ENCODE measurements at regions not wholly inside any gene's neighbourhood (a gene's known extent, or its start where the extent isn't known, plus 50 kb on each side); places are given as distances from the start of the nearest gene placed in this dataset.

DNA sequence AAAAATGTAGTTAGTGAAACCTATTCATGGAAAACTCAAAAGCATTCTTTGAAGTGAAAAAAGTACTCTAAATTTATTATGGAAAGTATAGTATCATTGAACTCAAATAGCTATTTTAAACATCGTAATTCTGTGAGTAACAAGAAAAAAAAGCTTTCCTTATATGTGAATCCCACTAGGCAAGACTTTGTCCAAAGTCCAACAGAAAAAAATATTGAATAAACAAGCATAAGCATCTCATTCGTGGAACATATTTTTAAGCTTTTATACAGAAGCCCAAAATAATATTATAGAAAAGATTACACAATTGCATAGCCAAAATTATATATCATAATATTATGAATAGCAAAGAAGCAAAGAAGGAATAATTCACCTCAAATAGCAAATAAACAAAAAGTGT is 79.4 kb upstream of the IFNE start:
- Mint-ChIP-seq H3K27me3 (peaks cover 50% of the 10 kb centered on the region), H3K4me3 (no peak overlapping the region), H3K27ac (no peak overlapping the region), H3K9me3 (ENCODE audit: insufficient read depth) (no peaks in the 10 kb centered on the region), H3K4me1 (peaks cover 12% of the 10 kb centered on the region)
- no peaks in the 10 kb centered on the region for H3K36me3 ChIP-seq (replicated peaks in 1 of 2; ENCODE audit: control extremely low read depth in 1 of 2, control insufficient read depth in 1 of 2, extremely low read depth in 1 of 2, insufficient read depth in 2 of 2, low read length in 1 of 2)
- CTCF ChIA-PET = no interaction called here
- H3K4me2 ChIP-seq (replicated peaks; ENCODE audit: low read depth, low read length, poor library complexity, severe bottlenecking) = no peak overlapping the region
- TF ChIP-seq, protein P1, sequence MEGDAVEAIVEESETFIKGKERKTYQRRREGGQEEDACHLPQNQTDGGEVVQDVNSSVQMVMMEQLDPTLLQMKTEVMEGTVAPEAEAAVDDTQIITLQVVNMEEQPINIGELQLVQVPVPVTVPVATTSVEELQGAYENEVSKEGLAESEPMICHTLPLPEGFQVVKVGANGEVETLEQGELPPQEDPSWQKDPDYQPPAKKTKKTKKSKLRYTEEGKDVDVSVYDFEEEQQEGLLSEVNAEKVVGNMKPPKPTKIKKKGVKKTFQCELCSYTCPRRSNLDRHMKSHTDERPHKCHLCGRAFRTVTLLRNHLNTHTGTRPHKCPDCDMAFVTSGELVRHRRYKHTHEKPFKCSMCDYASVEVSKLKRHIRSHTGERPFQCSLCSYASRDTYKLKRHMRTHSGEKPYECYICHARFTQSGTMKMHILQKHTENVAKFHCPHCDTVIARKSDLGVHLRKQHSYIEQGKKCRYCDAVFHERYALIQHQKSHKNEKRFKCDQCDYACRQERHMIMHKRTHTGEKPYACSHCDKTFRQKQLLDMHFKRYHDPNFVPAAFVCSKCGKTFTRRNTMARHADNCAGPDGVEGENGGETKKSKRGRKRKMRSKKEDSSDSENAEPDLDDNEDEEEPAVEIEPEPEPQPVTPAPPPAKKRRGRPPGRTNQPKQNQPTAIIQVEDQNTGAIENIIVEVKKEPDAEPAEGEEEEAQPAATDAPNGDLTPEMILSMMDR (IDR thresholded peaks at IDR 0.05) = no peak
- TF ChIP-seq EZH2 (IDR thresholded peaks at IDR 0.05; ENCODE audit: borderline replicate concordance, insufficient read depth, low read depth, low read length, poor library complexity, severe bottlenecking) = no peak
- ATAC-seq (ENCODE audit: low read depth) (no peak), DNase-seq (no peak)
- H3K9ac ChIP-seq (ENCODE audit: low read length) = no peak overlapping the region
- POLR2A ChIA-PET = no interaction called here
- no CpG with 5 or more reads among the region's 2 CpGs for WGBS (ENCODE audit: insufficient coverage)
- no peak overlapping the region for H2AFZ ChIP-seq (ENCODE audit: insufficient read depth, low read depth, low read length, poor library complexity, severe bottlenecking)
- H3K9me3 ChIP-seq (ENCODE audit: control extremely low read depth in 1 of 3, control insufficient read depth in 2 of 3, insufficient read depth in 1 of 3, low read length in 2 of 3) = peaks cover 0 to 3% (median 0%) of the 10 kb centered on the region in 3 donors
- H3K27me3 ChIP-seq (replicated peaks in 1 of 4; ENCODE audit: control extremely low read depth in 1 of 4, control insufficient read depth in 3 of 4, insufficient read depth in 4 of 4, low read length in 3 of 4) = peaks cover 0 to 33% (median 26%) of the 10 kb centered on the region in 4 experiments
- H3K4me3 ChIP-seq (ENCODE audit: control extremely low read depth in 1 of 5, extremely low read depth in 1 of 5, insufficient read depth in 1 of 5, low read depth in 2 of 5, low read length in 4 of 5) = no peak overlapping the region
- intact Hi-C loops (cut with micrococcal nuclease) = no loop called here
- H3K79me2 ChIP-seq (ENCODE audit: control insufficient read depth, insufficient read depth, low read length) = no peaks in the 10 kb centered on the region
- H3K4me1 ChIP-seq (ENCODE audit: control insufficient read depth in 2 of 2, insufficient read depth in 2 of 2, low read length in 2 of 2) = peaks cover 14 to 24% of the 10 kb centered on the region in 2 donors
- no peaks in the 10 kb centered on the region for H4K20me1 ChIP-seq (ENCODE audit: control insufficient read depth, insufficient read depth, low read length, poor library complexity, severe bottlenecking)
- H3K27ac ChIP-seq (ENCODE audit: low read length in 2 of 2) = no peak overlapping the region

DNA sequence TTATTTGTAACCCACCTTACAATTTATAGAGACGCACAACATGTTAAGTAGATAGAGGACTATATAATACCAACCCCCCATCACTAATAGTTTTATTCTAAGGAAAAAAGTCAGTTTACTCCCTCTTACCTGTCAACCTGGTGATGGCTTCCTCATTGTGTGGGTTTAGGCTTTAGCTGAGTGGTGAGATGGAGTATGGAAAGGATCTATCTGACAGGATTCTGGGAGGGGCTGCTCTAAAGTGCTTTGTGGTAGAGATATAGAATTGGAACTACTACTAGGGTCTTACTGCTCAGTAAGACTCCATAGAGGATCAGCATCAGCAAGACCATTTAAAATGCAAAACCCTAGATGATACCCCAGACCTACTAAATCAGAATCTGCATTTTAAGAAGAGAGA is 82.1 kb upstream of the IFNE start:
- H3K4me2 ChIP-seq (replicated peaks; ENCODE audit: low read depth, low read length, poor library complexity, severe bottlenecking) = no peak overlapping the region
- POLR2A ChIA-PET = no interaction called here
- peaks cover 6% of the 10 kb centered on the region for H3K4me1 Mint-ChIP-seq

More for the DNA sequence above, 82.1 kb upstream of the IFNE start:
- no peaks in the 10 kb centered on the region for H3K9me3 Mint-ChIP-seq (ENCODE audit: insufficient read depth)
- H2AFZ ChIP-seq (ENCODE audit: insufficient read depth, low read depth, low read length, poor library complexity, severe bottlenecking) = no peak overlapping the region
- no peaks in the 10 kb centered on the region for H3K79me2 ChIP-seq (ENCODE audit: control insufficient read depth, insufficient read depth, low read length)
- CTCF ChIA-PET = no interaction called here
- H4K20me1 ChIP-seq (ENCODE audit: control insufficient read depth, insufficient read depth, low read length, poor library complexity, severe bottlenecking) = no peaks in the 10 kb centered on the region
- H3K9ac ChIP-seq (ENCODE audit: low read length) = no peak overlapping the region
- H3K9me3 ChIP-seq (ENCODE audit: control extremely low read depth in 1 of 3, control insufficient read depth in 2 of 3, insufficient read depth in 1 of 3, low read length in 2 of 3) = peaks cover 0 to 3% (median 0%) of the 10 kb centered on the region in 3 donors
- H3K27ac Mint-ChIP-seq = no peak overlapping the region
- TF ChIP-seq, protein P1 (IDR thresholded peaks at IDR 0.05) = no peak
- no peak for TF ChIP-seq EZH2 (IDR thresholded peaks at IDR 0.05; ENCODE audit: borderline replicate concordance, insufficient read depth, low read depth, low read length, poor library complexity, severe bottlenecking)
- H3K36me3 ChIP-seq (replicated peaks in 1 of 2; ENCODE audit: control extremely low read depth in 1 of 2, control insufficient read depth in 1 of 2, extremely low read depth in 1 of 2, insufficient read depth in 2 of 2, low read length in 1 of 2) = no peaks in the 10 kb centered on the region
- WGBS (ENCODE audit: insufficient coverage) = no CpG with 5 or more reads among the region's 1 CpG
- intact Hi-C loops (cut with micrococcal nuclease) = no loop called here
- no peak overlapping the region for H3K27ac ChIP-seq (ENCODE audit: low read length in 2 of 2)
- H3K4me3 ChIP-seq (ENCODE audit: control extremely low read depth in 1 of 5, extremely low read depth in 1 of 5, insufficient read depth in 1 of 5, low read depth in 2 of 5, low read length in 4 of 5) = no peak overlapping the region
- H3K4me3 Mint-ChIP-seq = no peak overlapping the region
- ATAC-seq (ENCODE audit: low read depth) = no peak
- peaks cover 7 to 11% of the 10 kb centered on the region in 2 donors for H3K4me1 ChIP-seq (ENCODE audit: control insufficient read depth in 2 of 2, insufficient read depth in 2 of 2, low read length in 2 of 2)
- H3K27me3 Mint-ChIP-seq = peaks cover 40% of the 10 kb centered on the region
- H3K27me3 ChIP-seq (replicated peaks in 1 of 4; ENCODE audit: control extremely low read depth in 1 of 4, control insufficient read depth in 3 of 4, insufficient read depth in 4 of 4, low read length in 3 of 4) = peaks cover 0 to 22% (median 17%) of the 10 kb centered on the region in 4 experiments
- no peak for DNase-seq
